ENCODE measurements at regions not wholly inside any gene's neighbourhood (a gene's known extent, or its start where the extent isn't known, plus 50 kb on each side); places are given as distances from the start of the nearest gene placed in this dataset.

DNA sequence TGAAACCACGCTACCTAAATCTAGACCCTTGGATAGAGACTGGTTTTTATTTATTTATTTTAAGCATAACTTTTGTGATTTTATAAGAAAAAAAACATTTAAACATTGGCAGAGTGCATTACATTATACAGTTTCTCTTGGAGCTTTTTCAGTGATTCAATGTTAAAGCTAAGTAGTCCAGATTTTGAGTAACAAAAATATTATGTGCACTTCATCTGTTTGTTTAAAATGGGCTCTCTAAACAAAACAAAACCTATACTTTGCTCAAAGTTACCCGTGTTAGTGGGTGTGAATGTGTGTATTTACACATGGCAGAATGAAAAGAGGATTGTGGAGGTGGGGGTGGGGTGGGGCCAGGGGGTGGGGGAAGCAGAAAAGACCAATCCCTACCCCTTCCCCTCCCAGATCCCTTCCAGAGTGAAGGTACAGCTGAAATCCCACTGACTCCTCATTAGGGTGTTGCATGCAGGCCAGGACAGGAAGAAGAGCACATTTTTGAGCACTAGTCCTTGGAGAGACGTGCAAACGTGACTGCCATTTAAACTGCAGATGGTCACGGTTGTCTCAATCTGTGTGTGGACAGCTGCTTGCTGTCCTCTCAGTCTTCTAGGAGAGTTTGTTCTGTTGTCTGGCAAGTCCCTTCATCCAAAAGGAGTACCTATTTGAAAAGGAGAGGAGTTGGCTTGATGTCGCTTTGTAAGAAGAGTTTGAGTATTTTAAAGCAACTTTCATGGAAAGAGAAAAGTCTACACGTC is 303.0 kb downstream of the ICOS start:
- no peak for DNase-seq

DNA sequence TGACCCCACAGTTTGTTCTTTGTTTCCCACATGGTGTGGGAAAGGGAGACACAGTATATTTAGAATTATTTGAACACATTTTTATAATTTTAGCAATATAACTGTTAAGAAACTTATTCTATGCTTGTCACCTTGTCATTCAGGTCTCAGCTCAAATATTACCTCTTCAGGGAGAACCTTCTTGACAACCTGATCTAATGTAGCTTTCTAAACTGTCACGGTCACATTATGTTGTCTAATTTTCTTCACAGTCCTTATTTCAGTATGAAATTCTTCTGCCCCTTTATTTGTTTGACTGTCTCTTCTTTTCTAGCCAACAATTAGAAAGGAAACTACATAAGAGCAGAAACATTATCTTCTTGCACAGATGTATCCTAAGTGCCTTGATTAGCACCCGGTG is 304.3 kb upstream of the PARD3B start:
- DNase-seq: no peak

DNA sequence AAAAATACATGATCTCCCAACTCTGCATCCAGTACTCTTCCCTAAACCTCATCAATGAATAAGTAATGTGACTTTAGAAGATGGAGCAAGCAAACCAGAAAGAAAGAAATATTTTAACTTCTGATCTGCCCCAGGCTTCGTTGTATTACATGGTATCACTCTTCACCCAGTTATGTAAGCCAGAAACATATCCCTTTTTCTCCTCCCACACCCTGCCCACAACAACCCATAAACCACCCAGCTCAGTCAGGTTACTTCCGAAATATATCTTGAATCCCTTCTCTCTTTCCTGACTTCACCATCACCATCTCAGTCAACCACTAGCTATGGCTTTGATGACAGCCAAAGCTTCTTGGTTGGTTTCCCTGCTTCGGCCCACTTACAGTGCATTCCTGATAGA is 295.8 kb upstream of the PARD3B start:
- no peak for DNase-seq

DNA sequence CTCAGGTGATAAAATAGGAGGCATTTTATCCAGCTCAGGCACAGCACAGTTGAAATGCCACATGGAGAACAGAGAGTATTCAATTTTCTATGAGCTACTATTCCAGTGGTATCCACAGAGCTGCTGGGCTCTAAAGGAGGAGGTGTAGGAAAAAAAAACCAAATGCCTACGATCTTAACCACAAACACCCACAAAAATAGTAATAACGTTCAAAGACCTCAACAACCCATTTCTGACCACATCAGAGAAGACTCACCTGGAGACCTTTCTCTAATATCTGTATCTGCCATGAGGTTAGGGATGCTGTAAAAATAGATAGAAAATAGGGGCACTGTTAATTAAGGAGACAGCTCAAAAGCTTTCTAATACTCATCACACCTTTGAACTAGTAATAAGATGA is 294.6 kb upstream of the PARD3B start:
- no peak for DNase-seq

DNA sequence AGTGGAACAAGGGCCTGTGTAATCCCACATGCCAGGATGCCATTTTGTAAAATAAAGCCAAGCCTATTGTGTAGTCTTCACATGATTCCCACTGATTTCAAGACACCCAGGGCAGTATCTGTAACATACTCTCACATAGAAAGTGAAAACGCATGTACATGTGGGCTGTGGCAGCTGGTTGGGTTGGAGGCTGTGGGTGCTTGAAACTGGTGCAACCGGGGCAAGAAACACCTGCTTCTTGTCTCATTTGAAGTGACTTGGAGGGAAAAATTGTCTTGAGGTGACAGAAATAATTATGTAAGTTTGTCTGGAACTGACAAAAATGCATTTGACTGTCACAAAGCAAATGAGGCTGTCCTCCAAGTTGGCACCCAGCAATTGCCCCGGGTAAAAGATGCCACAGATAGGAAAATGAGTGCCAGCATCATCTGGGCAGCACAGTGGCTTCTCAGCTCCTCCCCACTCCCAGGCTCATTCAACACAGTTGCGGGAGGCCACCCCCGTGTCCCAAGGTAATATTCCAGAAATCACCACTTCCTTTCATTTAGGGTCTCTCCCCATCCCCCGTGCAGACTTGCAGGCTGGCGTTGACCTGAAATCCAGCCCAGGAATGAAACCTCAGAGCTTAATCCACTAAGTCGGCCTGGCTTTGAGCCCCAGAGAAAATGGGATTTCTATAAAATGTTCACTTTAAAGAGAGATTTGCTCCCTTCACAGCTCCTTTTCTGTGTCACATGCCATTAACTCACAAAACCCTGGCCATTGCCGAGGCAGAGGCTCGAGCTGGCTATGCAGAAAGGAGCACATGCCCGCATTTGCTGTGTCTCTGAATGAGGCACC is 293.9 kb upstream of the PARD3B start:
- no peak for DNase-seq

DNA sequence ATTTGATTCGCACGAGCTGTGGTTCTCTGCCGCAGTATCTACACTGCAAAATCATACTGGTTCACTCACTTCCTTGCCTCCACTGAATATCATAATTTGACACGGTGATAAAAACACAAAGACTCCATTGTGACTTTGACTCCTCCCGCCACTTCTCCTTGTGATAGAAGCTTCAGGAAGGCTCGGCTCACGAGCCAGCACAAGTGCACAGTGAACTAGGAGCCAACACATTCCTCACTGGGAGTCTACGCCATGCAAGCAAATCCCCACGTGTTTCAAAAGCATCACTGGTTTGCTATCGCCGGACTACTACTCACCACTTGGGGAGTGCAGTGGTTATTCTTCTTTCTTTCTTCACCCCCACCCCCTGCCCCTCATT is 293.3 kb upstream of the PARD3B start:
- DNase-seq: no peak

DNA sequence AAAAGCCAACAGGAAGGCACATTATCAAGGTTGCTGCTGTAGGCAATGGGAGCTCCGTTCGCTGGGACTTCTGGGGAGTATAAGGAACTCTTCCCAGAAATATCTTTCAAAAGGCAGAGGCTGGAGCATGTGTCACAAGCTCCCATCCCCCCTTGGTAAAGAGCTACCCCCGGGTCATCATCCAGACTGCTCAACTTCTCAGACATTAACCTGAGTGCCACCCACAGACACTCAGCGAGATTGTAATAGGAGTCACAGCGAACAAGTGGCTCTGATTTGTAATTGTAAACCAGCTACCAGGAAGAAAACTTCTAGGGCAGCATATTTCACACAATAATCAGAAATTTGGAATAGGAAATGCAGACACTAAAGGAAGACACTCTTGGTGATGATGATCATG is 290.2 kb upstream of the PARD3B start:
- DNase-seq: no peak

DNA sequence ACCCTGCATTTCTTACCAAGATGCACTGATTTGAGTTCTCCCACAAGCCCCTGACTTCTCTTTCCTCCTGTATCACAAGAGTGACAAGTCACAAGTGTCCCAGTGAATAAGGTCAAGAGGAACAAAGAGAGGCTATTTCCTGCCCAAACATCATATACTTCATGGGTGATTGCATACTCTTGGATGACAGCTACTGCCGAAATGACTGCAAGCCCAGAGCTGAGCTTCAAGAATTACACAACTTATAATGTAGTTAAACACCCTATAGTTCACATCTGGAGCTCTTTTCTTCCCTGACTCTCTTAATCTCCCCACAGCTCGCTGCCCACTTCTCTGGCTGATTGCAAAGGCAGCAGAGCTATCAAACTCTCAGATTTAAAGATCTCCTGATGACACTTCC is 289.7 kb upstream of the PARD3B start:
- DNase-seq: no peak

DNA sequence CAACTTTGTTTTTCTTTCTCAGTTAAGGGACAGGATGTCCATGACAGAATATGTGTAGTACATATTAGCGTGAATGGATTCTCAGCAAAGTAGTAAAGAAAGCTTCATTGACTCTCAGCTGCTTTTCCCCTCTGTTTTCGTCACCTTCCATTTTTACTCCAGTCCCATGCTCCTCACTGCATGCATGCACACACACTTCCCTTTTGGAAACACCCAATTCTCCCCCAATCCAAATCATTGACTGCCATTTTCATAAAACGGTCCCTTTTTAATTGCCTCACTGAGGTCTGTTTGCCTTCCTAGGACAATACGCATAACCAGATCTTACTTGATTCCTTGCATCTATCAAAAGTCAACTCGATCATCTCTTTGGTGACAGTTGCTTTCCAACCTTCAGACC is 287.5 kb upstream of the PARD3B start:
- no peak for DNase-seq

DNA sequence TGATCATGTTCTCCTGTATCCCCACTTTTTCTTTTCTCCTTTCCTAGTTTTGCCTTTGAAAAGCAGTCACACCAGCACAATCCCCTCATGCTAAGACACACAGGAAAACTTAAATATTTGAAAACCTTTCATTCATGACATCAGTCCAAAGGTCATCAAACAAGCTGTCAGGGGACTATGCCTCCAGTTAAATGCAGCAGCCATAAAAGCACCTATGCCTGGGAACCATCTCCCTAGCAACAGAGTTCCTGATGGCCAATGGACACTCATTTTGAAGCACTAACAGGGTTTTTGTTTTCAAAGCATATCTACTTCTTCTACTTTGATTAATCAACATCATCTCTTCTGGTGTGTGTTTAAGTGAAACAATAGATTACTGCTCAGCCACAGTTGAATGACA is 286.4 kb upstream of the PARD3B start:
- DNase-seq: no peak

DNA sequence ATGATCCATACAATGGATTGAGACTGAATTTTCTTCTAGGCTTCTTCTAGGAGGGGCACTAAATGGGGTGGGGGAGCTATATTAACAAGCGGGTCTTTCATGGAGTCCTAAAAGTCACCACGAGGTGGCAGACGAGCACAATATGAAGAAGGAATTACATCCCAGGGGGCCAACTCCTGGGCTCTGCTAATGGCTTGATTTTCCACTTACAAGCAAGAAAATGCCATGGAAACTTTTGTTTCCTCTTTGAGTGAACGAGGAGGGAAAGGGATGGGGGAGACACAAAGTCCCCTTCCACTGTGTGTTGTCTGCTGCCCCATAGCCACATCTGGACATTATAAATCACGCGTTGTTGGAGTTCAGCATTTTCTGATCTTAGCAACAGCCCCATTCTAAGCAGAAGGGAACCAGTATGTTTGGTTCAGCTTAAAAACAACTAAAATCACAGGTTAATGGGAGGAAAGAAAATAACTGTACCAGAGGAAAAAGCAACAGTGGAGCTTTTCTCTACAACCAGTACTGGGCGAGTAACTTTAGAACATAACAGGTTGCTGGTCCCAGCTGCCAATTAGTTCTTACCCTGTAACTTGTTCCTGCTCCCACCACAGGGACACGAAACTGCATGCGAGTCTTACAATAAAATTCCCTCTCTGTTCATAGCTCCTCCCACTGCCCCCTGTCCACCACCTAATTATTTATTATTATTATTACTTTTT is 285.0 kb upstream of the PARD3B start:
- DNase-seq: peak; percentile 78

DNA sequence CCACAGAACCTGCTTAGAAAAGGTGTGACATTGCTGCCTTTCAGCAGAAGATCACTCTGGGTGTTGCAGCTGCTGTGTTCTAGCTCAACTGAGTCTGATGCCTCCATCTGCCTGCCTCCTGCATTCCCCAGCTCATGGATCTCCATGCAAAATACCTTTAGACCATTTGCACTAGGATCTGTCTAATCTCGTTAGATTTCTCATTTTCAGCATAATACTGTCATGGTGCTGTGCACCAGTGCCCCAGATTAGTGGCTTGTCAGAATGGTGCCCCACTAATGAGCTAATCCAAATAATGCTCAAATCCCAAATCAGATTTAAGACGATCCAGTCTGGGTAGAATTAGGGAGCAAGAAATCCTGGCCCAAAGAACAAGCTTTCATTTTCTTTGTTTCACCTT is 284.4 kb upstream of the PARD3B start:
- no peak for DNase-seq

DNA sequence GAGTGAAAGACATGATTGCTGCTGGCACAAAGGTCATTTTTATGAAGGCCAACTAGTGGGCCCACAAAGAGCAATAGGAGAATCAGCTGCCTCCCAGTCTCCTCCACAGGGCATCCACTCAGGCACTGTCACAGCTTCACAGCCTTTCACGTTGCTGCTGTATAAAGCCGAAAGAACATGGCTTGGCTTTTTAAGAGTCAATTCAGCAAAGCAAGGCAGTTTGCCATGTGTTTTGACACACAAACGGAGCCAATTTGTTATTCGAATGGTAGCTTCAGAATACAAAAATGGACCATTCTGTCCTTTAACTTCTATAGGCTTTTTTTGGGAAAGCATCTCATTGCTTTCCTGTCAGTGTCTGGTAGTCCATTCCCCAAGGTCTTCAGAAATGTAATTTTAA is 283.4 kb upstream of the PARD3B start:
- no peak for DNase-seq

DNA sequence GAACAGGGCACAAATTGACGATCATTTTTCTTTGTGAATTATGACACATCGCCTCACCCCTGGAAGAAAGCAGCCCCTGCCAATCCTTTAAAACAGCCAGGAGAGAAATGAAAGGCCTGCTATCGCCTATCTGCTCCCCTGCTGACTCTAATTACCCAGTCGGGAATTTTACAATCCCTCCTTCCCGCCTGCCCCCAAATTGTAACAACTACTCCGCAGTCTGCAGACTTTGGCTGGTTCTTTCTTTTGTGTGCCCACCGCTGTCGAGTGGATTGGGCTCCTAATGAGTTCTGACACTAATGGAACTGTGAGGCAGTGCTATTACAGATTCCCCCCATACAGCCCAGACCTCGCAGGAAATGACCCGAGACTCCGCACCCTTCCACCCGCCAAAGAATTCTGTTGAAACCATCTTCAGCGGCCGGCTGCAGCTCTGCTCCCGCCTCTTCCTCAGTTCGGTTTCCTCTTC is 281.2 kb upstream of the PARD3B start:
- DNase-seq: no peak

DNA sequence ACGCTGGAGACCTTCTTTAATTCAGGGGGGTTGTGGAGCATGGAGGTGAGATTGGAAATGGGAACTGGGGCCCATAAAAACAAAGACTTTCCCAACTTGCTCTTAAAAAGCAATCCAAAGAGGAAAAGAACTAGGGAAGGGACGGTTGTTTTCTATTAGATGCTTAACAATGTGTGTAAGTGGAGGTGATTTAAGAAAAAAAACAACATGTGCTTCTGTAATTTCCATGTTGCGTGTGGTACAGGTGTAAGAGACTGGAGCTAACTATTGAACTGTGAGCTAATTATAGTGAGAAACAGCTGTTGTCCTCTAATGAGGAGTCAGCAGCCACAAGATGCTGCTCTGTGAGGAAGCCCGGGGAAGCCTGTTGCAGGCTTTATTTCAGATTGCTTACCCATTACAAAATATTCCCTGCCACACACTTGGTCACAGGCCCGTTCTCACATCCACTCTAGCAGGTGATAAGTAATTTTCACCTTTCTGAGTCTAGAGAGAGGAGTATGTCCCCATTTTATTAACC is 280.6 kb upstream of the PARD3B start:
- DNase-seq: no peak

DNA sequence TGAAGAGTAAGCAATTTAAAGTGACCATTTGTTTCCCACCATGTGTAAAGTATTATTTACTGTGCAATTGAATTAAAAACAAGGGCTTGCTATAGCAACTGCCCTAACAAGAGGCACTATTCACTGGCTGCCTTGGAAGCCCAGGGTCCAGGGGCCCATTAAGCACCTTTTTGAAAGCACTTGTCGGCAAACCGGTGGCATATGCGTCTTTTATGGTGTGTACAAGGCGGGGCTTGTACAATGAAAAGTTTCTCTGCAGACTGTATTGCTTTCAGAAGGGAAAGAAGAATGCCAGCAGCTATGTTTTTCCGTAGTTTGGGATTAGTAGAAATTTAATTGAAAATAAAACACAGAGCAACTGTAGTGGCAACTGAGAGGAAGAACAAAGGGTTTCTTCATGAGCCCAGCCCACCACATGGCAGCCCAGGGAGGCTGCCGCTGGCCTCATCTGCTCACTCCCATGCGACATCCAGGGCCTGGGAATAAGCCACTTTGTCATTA is 279.5 kb upstream of the PARD3B start:
- DNase-seq: no peak

DNA sequence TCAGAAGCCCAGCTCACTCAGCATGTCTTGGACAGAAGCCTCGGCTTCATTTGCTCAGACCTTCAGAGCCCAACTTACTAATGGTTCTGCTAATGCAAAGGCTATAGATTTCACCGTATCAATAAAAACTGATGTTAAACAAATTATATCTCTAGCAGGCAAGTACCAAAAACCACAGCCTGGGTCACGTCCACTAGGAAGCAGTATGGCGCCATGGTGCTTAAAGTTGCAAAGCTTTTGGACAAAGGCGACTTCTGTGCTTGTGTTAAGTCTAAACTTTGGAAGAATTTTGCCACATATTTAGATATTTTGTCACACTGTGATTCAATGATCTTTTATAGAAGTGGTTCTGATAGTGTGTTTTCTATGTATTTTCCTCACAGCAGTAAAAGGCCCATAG is 276.8 kb upstream of the PARD3B start:
- no peak for DNase-seq

DNA sequence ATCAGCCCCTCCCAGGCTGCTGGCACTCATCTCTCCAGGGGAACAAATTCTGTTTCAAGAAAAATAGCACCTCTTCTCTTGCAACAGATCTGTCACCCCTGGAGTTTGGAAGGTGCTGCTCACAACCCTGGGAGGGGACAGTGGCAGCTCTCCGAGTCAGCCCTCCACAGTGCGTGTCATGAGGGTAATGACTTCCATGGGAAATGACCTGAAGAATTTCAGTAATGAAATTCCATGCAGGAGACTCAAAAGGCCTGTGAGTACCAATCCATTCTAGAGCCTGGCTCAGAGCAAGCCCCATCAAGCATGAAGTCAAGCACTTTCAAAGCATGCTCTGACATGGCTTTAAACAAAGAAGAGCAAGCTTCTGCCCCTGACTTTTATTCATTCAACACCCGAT is 276.3 kb upstream of the PARD3B start:
- no peak for DNase-seq

DNA sequence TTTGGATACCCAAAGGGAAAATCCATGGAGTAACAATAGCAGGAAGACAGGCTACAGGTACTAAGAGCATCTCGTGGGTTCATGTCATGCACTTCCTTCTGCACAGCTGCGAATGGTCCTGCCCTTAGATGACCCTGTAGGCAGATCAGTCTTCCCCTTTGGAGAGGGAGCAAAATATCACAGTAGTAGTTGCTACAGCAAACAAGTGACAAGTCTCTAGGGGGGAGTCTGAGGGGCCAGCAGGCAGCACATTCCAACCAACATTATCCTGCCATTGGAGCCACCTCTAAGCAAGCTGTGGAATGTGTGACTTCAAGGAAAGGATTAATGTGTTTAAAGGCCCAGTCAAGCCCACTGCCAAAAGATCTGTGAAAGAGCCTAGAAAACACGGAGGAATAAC is 273.2 kb upstream of the PARD3B start:
- no peak for DNase-seq

DNA sequence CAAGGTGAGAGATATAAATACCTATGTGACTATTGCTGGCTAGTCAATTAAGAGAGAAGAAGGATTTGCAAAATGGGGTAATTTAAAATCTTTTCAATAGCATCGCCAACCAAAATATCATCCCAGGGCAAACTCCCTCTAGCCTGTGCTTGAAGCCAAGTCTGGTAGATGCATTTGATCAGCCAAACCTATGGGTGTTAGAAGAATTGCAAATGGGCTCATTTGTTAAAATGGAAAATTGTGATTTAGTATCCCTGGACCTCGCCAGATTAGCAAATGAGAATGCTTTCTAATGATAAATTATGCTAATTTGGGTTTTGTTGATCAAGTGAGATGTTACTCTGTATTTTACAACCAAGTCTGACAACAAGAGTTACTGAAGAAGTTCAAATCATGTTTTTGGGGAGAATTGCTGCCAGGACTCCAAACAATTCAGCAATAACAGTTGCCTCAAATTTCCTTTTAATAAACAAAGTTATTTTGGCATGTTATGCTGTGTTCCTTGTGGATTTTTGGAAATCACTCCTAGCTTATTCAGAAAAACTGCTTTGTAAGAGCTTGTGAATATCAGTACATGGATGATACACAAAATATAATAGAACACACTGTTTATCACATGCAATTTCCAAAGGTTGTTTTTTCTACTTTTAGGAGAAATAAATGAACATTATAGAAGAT is 272.5 kb upstream of the PARD3B start:
- DNase-seq: no peak

DNA sequence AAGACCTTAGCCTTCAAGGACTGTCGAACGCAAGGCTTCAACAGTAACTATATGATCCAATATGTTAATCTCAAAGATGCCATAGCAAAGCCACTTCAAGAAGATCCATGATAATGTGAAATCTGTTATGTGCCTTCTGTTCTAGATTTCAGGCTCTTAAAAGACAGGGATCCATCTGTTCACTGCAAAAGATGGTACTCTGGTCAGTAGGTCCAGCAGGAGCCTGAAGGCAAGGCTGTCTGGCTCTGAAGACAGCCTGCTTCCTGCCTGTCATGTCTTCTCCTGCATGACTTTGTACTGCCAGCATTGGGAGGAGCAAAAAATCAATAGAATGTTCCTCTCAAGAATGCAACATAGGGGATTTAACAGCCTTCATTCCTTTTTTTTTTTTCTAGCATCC is 270.8 kb upstream of the PARD3B start:
- DNase-seq: no peak

DNA sequence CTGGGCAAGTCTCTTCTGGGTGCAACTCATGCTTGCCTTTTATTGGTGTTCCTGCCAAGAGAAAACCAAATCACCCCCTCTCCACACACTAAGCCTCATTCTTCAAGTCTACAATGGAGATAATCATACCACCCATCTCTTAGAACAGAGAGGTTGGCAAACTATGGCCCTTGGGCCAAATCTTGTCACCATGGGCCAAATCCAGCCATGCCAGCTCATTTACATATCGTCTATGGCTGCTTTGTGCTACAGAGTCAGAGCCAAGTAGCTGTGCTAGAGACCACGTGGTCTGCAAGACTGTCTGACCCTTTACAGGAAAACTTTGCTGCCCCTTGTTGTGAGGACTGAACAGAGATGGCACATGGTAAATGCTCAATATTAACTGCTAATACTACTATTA is 270.3 kb upstream of the PARD3B start:
- no peak for DNase-seq

DNA sequence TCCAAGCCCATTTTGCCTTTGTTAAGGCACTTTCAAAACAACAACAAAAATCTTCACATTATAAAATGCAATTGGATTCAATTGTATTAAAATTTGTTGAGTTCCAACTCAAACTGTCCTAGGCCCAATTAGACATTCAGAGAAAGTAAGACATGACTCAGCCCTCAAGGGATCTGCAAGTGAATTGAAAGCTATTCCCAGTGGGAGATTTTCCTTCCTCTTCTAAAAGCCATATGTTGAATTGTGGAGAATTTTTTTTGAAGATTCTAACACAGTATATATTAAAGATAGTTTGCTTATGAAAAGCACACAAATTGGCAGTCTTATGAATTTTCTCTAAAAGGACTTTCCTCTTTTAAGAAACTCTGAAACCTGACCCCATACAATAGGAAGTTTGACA is 268.0 kb upstream of the PARD3B start:
- DNase-seq: no peak

Data from hematopoietic multipotent progenitor cell treated with erythropoietin and hydrocortisone succinate and interleukin-3 and kit ligand, for 6 days (in vitro differentiated cells).